Gastrocnemius medialis (tissue), 4 donors: ENCODE measurements at regions not wholly inside any gene's neighbourhood (a gene's known extent, or its start where the extent isn't known, plus 50 kb on each side); places are given as distances from the start of the nearest gene placed in this dataset.

Experiments
- ATAC-seq, 2 donors: fragments of 150-250 bp; one replicate each; pipeline ENCODE4 v1.9.1; 2016
- DNase-seq, 2 donors: peaks; one replicate each; pipeline ENCODE4 v3.0.0-alpha.2; 2019
- H3K27ac ChIP-seq, 4 donors: fragments of 200-600 bp; sonication (generic); 1 replicate in 1 of 4; 2 replicates in 3 of 4; pipeline ENCODE4 v1.5.1; 2016 to 2018; ENCODE audit warnings: mild to moderate bottlenecking in 2 of 4, moderate library complexity in 1 of 4
- H3K27me3 ChIP-seq, 3 donors: fragments of 200-600 bp; sonication (generic) in 2 of 3; 1 replicate in 1 of 3; 2 replicates in 2 of 3; pipeline versions ENCODE4 v1.5.1 to v1.6.0; 2016 to 2019; ENCODE audit warnings: mild to moderate bottlenecking in 1 of 3, moderate library complexity in 1 of 3
- H3K36me3 ChIP-seq, 2 donors: fragments of 200-600 bp; sonication (generic) in 1 of 2; one replicate each; pipeline ENCODE4 v1.5.1; 2017 to 2018
- H3K4me1 ChIP-seq, 2 donors: fragments of 200-600 bp; sonication (generic) in 1 of 2; one replicate each; pipeline ENCODE4 v1.5.1; 2016 to 2017; ENCODE audit warnings: mild to moderate bottlenecking in 2 of 2
- H3K4me3 ChIP-seq, 4 donors: fragments of 200-600 bp; sonication (generic) in 3 of 4; 1 replicate in 1 of 4; 2 replicates in 3 of 4; pipeline ENCODE4 v1.5.1; 2016 to 2019; ENCODE audit warnings: mild to moderate bottlenecking in 2 of 4
- H3K9me3 ChIP-seq, 3 donors: fragments of 200-600 bp; sonication (generic) in 2 of 3; 1 replicate in 1 of 3; 2 replicates in 2 of 3; pipeline ENCODE4 v1.5.1; 2016 to 2019
- POLR2A ChIP-seq, 2 donors: fragments of 450-650 bp; IDR thresholded peaks; one replicate each; pipeline ENCODE4 v1.6.1; 2017; ENCODE audit warnings: antibody characterized with exemption in 2 of 2, mild to moderate bottlenecking in 2 of 2, moderate library complexity in 2 of 2
- in situ Hi-C, 4 donors: fragments of 200-750 bp; cut with MboI; loops; one replicate each; pipeline versions ENCODE4 v1.15.0 to v1.8.0; 2017; ENCODE audit warnings: low sequenced_read_pairs in 4 of 4
- intact Hi-C: fragments of 100-400 bp; cut with DNase I; formaldehyde crosslinking; loops from one replicate; pipeline ENCODE4 v1.15.1; 2023; ENCODE audit warnings: low total_unique reads
- TF ChIP-seq, protein P1 (sequence below), 5 experiments: fragments of 450-650 bp in 3 of 5; fragments of 200-600 bp in 2 of 5; sonication (generic) in 2 of 5; IDR thresholded peaks in 4 of 5; conservative IDR thresholded peaks in 1 of 5; 1 replicate in 4 of 5; 2 replicates in 1 of 5; pipeline ENCODE4 v1.5.1; 2016 to 2019; ENCODE audit warnings: antibody characterized with exemption in 5 of 5, mild to moderate bottlenecking in 3 of 5, moderate library complexity in 3 of 5

DNA sequence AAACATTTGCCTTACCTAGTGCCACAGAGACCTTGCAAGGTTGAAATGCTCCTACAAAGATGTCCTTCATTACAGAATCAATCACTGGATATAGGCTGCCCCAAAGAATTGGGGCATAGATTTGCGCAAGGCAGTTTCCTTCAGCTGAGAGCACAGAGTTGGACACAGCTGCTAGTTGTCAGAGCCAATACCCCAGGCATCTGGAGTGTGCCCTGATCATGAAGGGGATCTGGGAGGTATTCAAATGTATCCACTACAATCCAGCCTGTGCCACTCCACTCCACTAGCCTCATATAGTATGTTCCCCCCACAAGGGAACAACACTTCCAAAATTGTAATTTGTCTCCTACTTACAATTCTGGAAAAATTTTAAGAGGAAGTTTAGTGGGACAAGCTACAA, 62.3 kb upstream of the ITPRID2 start:
- TF ChIP-seq POLR2A (IDR thresholded peaks at IDR 0.05), result no peak
- no peak for ATAC-seq
- no peaks in the 10 kb centered on the region for H3K36me3 ChIP-seq
- H3K27me3 ChIP-seq, result no peaks in the 10 kb centered on the region
- no peaks in the 10 kb centered on the region for H3K9me3 ChIP-seq
- no peak for DNase-seq
- in situ Hi-C loops, result no loop called here
- intact Hi-C loops, result no loop called here
- no peak overlapping the region for H3K27ac ChIP-seq
- no peaks in the 10 kb centered on the region for H3K4me1 ChIP-seq
- no peak overlapping the region for H3K4me3 ChIP-seq

DNA sequence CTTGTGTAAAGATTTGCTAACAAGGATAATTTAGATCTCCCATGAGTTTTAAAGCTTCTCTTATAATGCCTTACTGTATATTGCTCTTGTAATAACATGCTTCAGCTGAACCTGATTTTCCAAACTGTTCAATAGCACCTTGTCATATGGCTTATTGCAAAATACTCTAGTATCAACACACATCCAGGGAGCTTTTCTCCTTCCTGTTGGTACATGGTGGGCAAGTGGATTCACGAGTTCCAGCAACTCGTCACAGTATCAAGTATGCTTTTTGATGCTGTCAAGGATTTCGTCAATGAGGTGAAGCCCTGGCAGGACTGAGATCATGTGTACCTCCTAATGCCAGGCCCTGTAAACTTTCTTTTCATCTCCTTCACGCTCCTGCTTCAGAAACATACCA, 59.5 kb upstream of the ITPRID2 start:
- no peaks in the 10 kb centered on the region for H3K36me3 ChIP-seq
- TF ChIP-seq POLR2A (IDR thresholded peaks at IDR 0.05), result no peak
- DNase-seq (no peak), ATAC-seq (no peak)
- H3K4me3 ChIP-seq, result no peak overlapping the region
- in situ Hi-C loops, result no loop called here
- H3K27me3 ChIP-seq, result no peaks in the 10 kb centered on the region
- intact Hi-C loops, result no loop called here
- H3K27ac ChIP-seq, result no peak overlapping the region
- no peaks in the 10 kb centered on the region for H3K9me3 ChIP-seq
- H3K4me1 ChIP-seq, result no peaks in the 10 kb centered on the region

DNA sequence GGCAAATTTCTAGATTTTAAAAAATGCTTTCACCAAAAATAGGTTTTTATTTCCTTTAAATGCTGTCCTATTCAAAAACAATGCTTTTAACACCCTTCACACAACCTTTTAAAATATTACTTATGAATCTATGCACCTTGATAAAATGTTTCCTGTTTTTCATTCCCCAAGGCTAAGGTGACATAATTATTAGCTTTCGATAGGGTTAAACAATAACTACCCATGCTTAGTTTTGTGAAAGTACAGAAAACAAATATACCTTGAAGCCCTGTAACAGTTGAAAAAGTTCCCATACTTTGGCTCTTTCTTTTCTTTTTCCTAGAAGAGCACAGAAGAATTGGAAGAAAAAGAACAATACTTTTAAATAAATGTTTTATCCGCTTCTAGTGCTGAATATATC, 54.9 kb upstream of the ITPRID2 start:
- DNase-seq, result no peak
- Histone ChIP-seq H3K27ac (no peak overlapping the region), H3K9me3 (no peaks in the 10 kb centered on the region), H3K36me3 (no peaks in the 10 kb centered on the region), H3K4me1 (no peaks in the 10 kb centered on the region), H3K27me3 (no peaks in the 10 kb centered on the region), H3K4me3 (no peak overlapping the region)
- in situ Hi-C loops (no loop called here), intact Hi-C loops (no loop called here)
- no peak for ATAC-seq
- TF ChIP-seq, protein P1, sequence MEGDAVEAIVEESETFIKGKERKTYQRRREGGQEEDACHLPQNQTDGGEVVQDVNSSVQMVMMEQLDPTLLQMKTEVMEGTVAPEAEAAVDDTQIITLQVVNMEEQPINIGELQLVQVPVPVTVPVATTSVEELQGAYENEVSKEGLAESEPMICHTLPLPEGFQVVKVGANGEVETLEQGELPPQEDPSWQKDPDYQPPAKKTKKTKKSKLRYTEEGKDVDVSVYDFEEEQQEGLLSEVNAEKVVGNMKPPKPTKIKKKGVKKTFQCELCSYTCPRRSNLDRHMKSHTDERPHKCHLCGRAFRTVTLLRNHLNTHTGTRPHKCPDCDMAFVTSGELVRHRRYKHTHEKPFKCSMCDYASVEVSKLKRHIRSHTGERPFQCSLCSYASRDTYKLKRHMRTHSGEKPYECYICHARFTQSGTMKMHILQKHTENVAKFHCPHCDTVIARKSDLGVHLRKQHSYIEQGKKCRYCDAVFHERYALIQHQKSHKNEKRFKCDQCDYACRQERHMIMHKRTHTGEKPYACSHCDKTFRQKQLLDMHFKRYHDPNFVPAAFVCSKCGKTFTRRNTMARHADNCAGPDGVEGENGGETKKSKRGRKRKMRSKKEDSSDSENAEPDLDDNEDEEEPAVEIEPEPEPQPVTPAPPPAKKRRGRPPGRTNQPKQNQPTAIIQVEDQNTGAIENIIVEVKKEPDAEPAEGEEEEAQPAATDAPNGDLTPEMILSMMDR (IDR thresholded peaks at IDR 0.05 in 4 of 5, conservative IDR thresholded peaks at IDR 0.05 in 1 of 5), result no peak
- no peak for TF ChIP-seq POLR2A (IDR thresholded peaks at IDR 0.05)

DNA sequence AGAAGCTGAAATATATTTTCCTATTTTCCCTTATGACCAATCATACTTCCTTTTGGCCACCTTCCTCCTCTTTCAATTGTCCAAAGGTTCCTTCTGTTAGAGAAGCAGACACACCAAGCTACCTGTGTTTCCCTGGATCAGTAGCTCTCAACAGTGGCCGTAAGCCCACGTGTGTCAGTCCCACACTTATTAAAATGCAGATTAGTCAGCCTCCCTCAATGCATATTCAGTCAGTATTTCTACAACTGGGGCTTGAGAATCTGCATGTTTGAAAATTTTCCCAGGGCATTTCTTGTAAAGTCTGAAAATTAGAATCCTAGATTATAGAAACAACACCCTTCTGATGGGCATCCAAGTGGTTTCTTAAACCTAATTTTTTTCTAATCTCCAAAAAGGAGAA, 54.0 kb upstream of the ITPRID2 start:
- no peak for DNase-seq
- H3K27me3 ChIP-seq, result no peaks in the 10 kb centered on the region
- in situ Hi-C loops, result no loop called here
- H3K4me1 ChIP-seq, result no peaks in the 10 kb centered on the region
- H3K36me3 ChIP-seq, result no peaks in the 10 kb centered on the region
- H3K9me3 ChIP-seq, result no peaks in the 10 kb centered on the region
- TF ChIP-seq, protein P1 (IDR thresholded peaks at IDR 0.05 in 4 of 5, conservative IDR thresholded peaks at IDR 0.05 in 1 of 5), result no peak
- no peak for TF ChIP-seq POLR2A (IDR thresholded peaks at IDR 0.05)
- no peak overlapping the region for H3K4me3 ChIP-seq
- intact Hi-C loops, result no loop called here
- no peak overlapping the region for H3K27ac ChIP-seq
- ATAC-seq, result no peak

DNA sequence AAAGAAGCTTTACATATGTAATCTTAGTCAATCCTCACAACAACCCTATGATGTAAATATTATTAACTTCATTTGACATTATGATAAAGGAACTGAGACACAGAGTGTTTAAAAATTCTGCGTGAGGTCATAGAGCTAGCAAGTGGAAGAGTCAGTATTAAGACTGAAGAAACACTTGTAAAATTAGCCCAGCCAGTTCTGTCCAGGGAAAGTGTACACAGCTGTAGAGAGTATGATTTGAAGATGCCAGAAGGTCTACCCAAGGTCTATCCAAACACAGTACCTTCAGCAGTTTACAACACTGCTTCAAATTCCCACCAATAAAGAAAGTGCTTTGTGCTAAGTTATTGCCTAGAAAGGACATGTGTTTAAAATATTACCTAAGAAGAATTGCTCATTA, 51.7 kb upstream of the ITPRID2 start:
- no peak overlapping the region for H3K27ac ChIP-seq
- H3K27me3 ChIP-seq, result no peaks in the 10 kb centered on the region
- H3K4me3 ChIP-seq, result no peak overlapping the region
- no peaks in the 10 kb centered on the region for H3K4me1 ChIP-seq
- no peaks in the 10 kb centered on the region for H3K36me3 ChIP-seq
- in situ Hi-C loops (no loop called here), intact Hi-C loops (no loop called here)
- TF ChIP-seq, protein P1 (IDR thresholded peaks at IDR 0.05 in 4 of 5, conservative IDR thresholded peaks at IDR 0.05 in 1 of 5), result no peak
- TF ChIP-seq POLR2A (IDR thresholded peaks at IDR 0.05), result no peak
- no peaks in the 10 kb centered on the region for H3K9me3 ChIP-seq
- DNase-seq (no peak), ATAC-seq (no peak)

DNA sequence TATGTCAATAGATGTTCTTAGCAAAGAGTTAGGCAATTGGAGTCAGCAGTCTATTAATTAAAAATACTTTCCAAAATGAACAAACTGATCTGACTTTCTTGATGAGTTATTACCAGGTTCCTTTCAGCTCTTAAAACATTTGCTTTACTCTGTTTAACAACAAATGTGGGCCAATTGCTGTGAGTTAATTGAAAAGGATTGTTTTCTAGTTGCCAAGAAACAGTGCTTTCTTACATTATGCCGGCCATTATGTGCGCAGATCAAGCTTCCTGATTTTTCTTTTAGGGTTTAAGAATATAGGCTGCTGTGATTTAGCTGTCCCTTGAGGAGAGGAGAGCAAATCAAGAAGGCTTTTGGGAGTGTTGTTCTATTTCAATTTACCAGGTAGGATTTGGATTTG, 50.5 kb upstream of the ITPRID2 start:
- in situ Hi-C loops (no loop called here), intact Hi-C loops (no loop called here)
- no peak overlapping the region for H3K4me3 ChIP-seq

More for the DNA sequence above, 50.5 kb upstream of the ITPRID2 start:
- no peaks in the 10 kb centered on the region for H3K27me3 ChIP-seq
- DNase-seq (no peak), ATAC-seq (no peak)
- H3K4me1 ChIP-seq, result no peaks in the 10 kb centered on the region
- no peak for TF ChIP-seq POLR2A (IDR thresholded peaks at IDR 0.05)
- TF ChIP-seq, protein P1 (IDR thresholded peaks at IDR 0.05 in 4 of 5, conservative IDR thresholded peaks at IDR 0.05 in 1 of 5), result no peak
- no peaks in the 10 kb centered on the region for H3K9me3 ChIP-seq
- H3K36me3 ChIP-seq, result no peaks in the 10 kb centered on the region
- no peak overlapping the region for H3K27ac ChIP-seq
